Gastrocnemius medialis (tissue), 4 donors: ENCODE measurements at regions not wholly inside any gene's neighbourhood (a gene's known extent, or its start where the extent isn't known, plus 50 kb on each side); places are given as distances from the start of the nearest gene placed in this dataset.
"Not testable (repeated sequence)": the region's sequence is repeated elsewhere in the genome, so short reads cannot be mapped to it uniquely, and the experiment has no call there.

Experiments used
- CTCF ChIP-seq, 5 experiments: fragments of 450-650 bp in 3 of 5; fragments of 200-600 bp in 2 of 5; sonication (generic) in 2 of 5; IDR thresholded peaks in 4 of 5; conservative IDR thresholded peaks in 1 of 5; 1 replicate in 4 of 5; 2 replicates in 1 of 5; pipeline ENCODE4 v1.5.1; 2016 to 2019; ENCODE audit warnings: antibody characterized with exemption in 5 of 5, mild to moderate bottlenecking in 3 of 5, moderate library complexity in 3 of 5
- POLR2A ChIP-seq, 2 donors: fragments of 450-650 bp; IDR thresholded peaks; one replicate each; pipeline ENCODE4 v1.6.1; 2017; ENCODE audit warnings: antibody characterized with exemption in 2 of 2, mild to moderate bottlenecking in 2 of 2, moderate library complexity in 2 of 2

DNA sequence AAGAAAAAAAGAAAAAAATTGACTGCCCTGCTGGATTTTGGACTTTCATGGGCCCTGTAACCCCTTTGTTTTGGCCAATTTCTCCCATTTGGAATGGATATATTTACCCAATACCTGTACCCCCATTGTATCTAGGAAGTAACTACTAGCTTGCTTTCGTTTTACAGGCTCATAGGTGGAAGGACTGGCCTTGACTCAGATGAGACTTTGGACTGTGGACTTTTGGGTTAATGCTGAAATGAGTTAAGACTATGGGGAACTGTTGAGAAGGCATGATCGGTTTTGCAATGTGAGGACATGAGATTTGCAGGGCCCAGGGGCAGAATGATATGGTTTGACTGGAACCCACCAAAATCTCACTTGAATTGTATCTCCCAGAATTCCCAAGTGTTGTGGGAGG, 214.4 kb upstream of the FSIP2 start:
- not testable (repeated sequence) for TF ChIP-seq CTCF (IDR thresholded peaks at IDR 0.05 in 4 of 5, conservative IDR thresholded peaks at IDR 0.05 in 1 of 5); POLR2A (IDR thresholded peaks at IDR 0.05)
